ENCODE measurements at regions not wholly inside any gene's neighbourhood (a gene's known extent, or its start where the extent isn't known, plus 50 kb on each side); places are given as distances from the start of the nearest gene placed in this dataset.

GRCh38 chr21:36565540-36565939 lies 85.6 kb upstream of the CLDN14 start:
- no peak overlapping the region for H3K27ac ChIP-seq (ENCODE audit: low read depth, low read length)
- RAD21 ChIA-PET (ENCODE audit: low non-redundant PET in 1 of 2, low total read pairs in 2 of 2, uncharacterized antibody in 2 of 2, unreplicated experiment in 2 of 2), result no interaction called here
- no peak for TF ChIP-seq EZH2phosphoT487 (IDR thresholded peaks at IDR 0.05; ENCODE audit: borderline replicate concordance)
- TF ChIP-seq SIN3A (IDR thresholded peaks at IDR 0.05; ENCODE audit: low read depth), result no peak
- no peak for TF ChIP-seq RAD21 (IDR thresholded peaks at IDR 0.05; ENCODE audit: low read depth)
- no peak for TF ChIP-seq SP1 (IDR thresholded peaks at IDR 0.05; ENCODE audit: low read depth)
- TF ChIP-seq ZNF274 (IDR thresholded peaks at IDR 0.05; ENCODE audit: low read depth, low read length), result no peak
- TF ChIP-seq FOSL1 (IDR thresholded peaks at IDR 0.05; ENCODE audit: low read depth), result no peak
- no peak for TF ChIP-seq REST (IDR thresholded peaks at IDR 0.05; ENCODE audit: low read depth)
- TF ChIP-seq ELF1 (IDR thresholded peaks at IDR 0.05; ENCODE audit: borderline replicate concordance, low read depth), result no peak
- no peak for TF ChIP-seq EGR1 (IDR thresholded peaks at IDR 0.05; ENCODE audit: low read depth)
- no peak for TF ChIP-seq EZH2 (IDR thresholded peaks at IDR 0.05)
- TF ChIP-seq CBX3 (IDR thresholded peaks at IDR 0.05; ENCODE audit: low read depth), result no peak
- TF ChIP-seq CEBPB (IDR thresholded peaks at IDR 0.05; ENCODE audit: low read depth), result no peak
- TF ChIP-seq YY1 (IDR thresholded peaks at IDR 0.05; ENCODE audit: extremely low read depth, insufficient replicate concordance, low read depth, low read length), result no peak
- no peak for TF ChIP-seq ATF3 (IDR thresholded peaks at IDR 0.05)
- TF ChIP-seq SRF (IDR thresholded peaks at IDR 0.05; ENCODE audit: low read depth), result no peak
- no peak for TF ChIP-seq POLR2AphosphoS5 (IDR thresholded peaks at IDR 0.05; ENCODE audit: low read depth, low read length)
- TF ChIP-seq MAX (IDR thresholded peaks at IDR 0.05), result no peak
- TF ChIP-seq ZBTB33 (IDR thresholded peaks at IDR 0.05; ENCODE audit: extremely low read depth, insufficient replicate concordance, low read length), result no peak
- no peak for ATAC-seq
- DNase-seq (ENCODE audit: low read depth, low spot score), result no peak
- H3K4me1 ChIP-seq (ENCODE audit: control insufficient read depth in 1 of 2, insufficient read depth in 2 of 2, low read length in 2 of 2), result no peaks in the 10 kb centered on the region
- POLR2A ChIA-PET, result no interaction called here
- no peak overlapping the region for H3K4me2 ChIP-seq (ENCODE audit: low read length)
- intact Hi-C loops (cut with micrococcal nuclease), result no loop called here
- H2AFZ ChIP-seq (ENCODE audit: low read depth, low read length, poor library complexity, severe bottlenecking), result no peak overlapping the region
- no peaks in the 10 kb centered on the region for H3K9me3 ChIP-seq (ENCODE audit: control insufficient read depth in 1 of 2, insufficient read depth in 1 of 2, low read depth in 1 of 2, low read length in 2 of 2)
- no TSS peak for BruUV-seq (replicated peaks)
- H4K20me1 ChIP-seq (ENCODE audit: insufficient read depth), result no peaks in the 10 kb centered on the region
- H3K9me2 ChIP-seq (ENCODE audit: insufficient read depth), result no peaks in the 10 kb centered on the region
- H3K36me3 ChIP-seq (ENCODE audit: control insufficient read depth in 1 of 2, insufficient read depth in 2 of 2, low read length in 2 of 2), result no peaks in the 10 kb centered on the region
- H3K79me2 ChIP-seq (ENCODE audit: insufficient read depth, low read length), result no peaks in the 10 kb centered on the region
- H3K4me3 ChIP-seq (replicated peaks in 1 of 2; ENCODE audit: low read depth in 1 of 2, low read length in 2 of 2), result no peak overlapping the region
- H3K9ac ChIP-seq (ENCODE audit: low read length), result no peak overlapping the region
- CTCF ChIA-PET, result no interaction called here
- peaks cover 57% of the 10 kb centered on the region for H3K27me3 ChIP-seq (ENCODE audit: insufficient read depth, low read length)
